Skeletal muscle tissue (tissue), 3 donors: ENCODE measurements at regions not wholly inside any gene's neighbourhood (a gene's known extent, or its start where the extent isn't known, plus 50 kb on each side); places are given as distances from the start of the nearest gene placed in this dataset.

Experiments used
- H3K27ac ChIP-seq: one replicate; pipeline ENCODE4 v1.7.0; 2013; ENCODE audit warnings: mild to moderate bottlenecking, low read depth, low read length, inconsistent platforms
- H3K27me3 ChIP-seq, 3 donors: one replicate each; pipeline ENCODE4 v1.7.0; 2013; ENCODE audit warnings: low read length in 3 of 3; ENCODE audit not compliant: control insufficient read depth in 3 of 3, insufficient read depth in 3 of 3
- H3K36me3 ChIP-seq, 3 donors: one replicate each; pipeline ENCODE4 v1.7.0; 2013; ENCODE audit warnings: low read length in 3 of 3; ENCODE audit not compliant: control insufficient read depth in 3 of 3, insufficient read depth in 3 of 3
- H3K4me1 ChIP-seq, 3 donors: one replicate each; pipeline ENCODE4 v1.7.0; 2013; ENCODE audit warnings: low read length in 3 of 3, mild to moderate bottlenecking in 3 of 3; ENCODE audit not compliant: control insufficient read depth in 3 of 3, insufficient read depth in 3 of 3
- H3K4me3 ChIP-seq, 3 donors: one replicate each; pipeline ENCODE4 v1.7.0; 2013; ENCODE audit warnings: low read length in 3 of 3
- H3K9ac ChIP-seq, 3 donors: one replicate each; pipeline ENCODE4 v1.7.0; 2013; ENCODE audit warnings: low read length in 3 of 3, mild to moderate bottlenecking in 3 of 3, moderate library complexity in 2 of 3, low read depth in 1 of 3
- H3K9me3 ChIP-seq, 3 donors: one replicate each; pipeline ENCODE4 v1.7.0; 2013; ENCODE audit warnings: low read length in 3 of 3; ENCODE audit not compliant: control insufficient read depth in 3 of 3
- donor health status: Osteomylitis.

GRCh38 chr5:108672639-108673038 is 75.1 kb upstream of the FER start:
- Histone ChIP-seq H3K4me1 (no peaks in the 10 kb centered on the region), H3K27me3 (peaks cover 0 to 3% (median 0%) of the 10 kb centered on the region in 3 donors), H3K9me3 (no peaks in the 10 kb centered on the region), H3K4me3 (no peak overlapping the region), H3K27ac (no peak overlapping the region), H3K36me3 (no peaks in the 10 kb centered on the region), H3K9ac (no peak overlapping the region)

GRCh38 chr5:108670591-108671289 is 77.0 kb upstream of the FER start:
- H3K4me1 ChIP-seq: no peaks in the 10 kb centered on the region
- no peak overlapping the region for H3K9ac ChIP-seq
- H3K27ac ChIP-seq: no peak overlapping the region

GRCh38 chr5:108669462-108669861 is 78.2 kb upstream of the FER start:
- peaks cover 0 to 3% (median 0%) of the 10 kb centered on the region in 3 donors for H3K27me3 ChIP-seq
- H3K36me3 ChIP-seq: no peaks in the 10 kb centered on the region
- H3K4me1 ChIP-seq: no peaks in the 10 kb centered on the region
- H3K9ac ChIP-seq: no peak overlapping the region
- H3K9me3 ChIP-seq: no peaks in the 10 kb centered on the region
- no peak overlapping the region for H3K27ac ChIP-seq
- H3K4me3 ChIP-seq: no peak overlapping the region

More at GRCh38 chr5:108670591-108671289, 77.0 kb upstream of the FER start:
- H3K4me3 ChIP-seq: no peak overlapping the region
- no peaks in the 10 kb centered on the region for H3K36me3 ChIP-seq
- peaks cover 0 to 3% (median 0%) of the 10 kb centered on the region in 3 donors for H3K27me3 ChIP-seq
- H3K9me3 ChIP-seq: no peaks in the 10 kb centered on the region

- no peaks in the 10 kb centered on the region for H3K9me3 ChIP-seq
- no peak overlapping the region for H3K9ac ChIP-seq
- no peaks in the 10 kb centered on the region for H3K36me3 ChIP-seq
- no peak overlapping the region for H3K27ac ChIP-seq
- no peaks in the 10 kb centered on the region for H3K27me3 ChIP-seq
- H3K4me3 ChIP-seq: no peak overlapping the region
- no peaks in the 10 kb centered on the region for H3K4me1 ChIP-seq
Observed at GRCh38 chr5:108661590-108662219, 86.0 kb upstream of the FER start.

GRCh38 chr5:108661024-108661423 is 86.7 kb upstream of the FER start:
- Histone ChIP-seq H3K4me1 (no peaks in the 10 kb centered on the region), H3K27ac (no peak overlapping the region)

GRCh38 chr5:108660291-108660690 is 87.4 kb upstream of the FER start:
- Histone ChIP-seq H3K9ac (no peak overlapping the region), H3K27ac (no peak overlapping the region), H3K36me3 (no peaks in the 10 kb centered on the region), H3K27me3 (no peaks in the 10 kb centered on the region), H3K4me1 (no peaks in the 10 kb centered on the region), H3K9me3 (no peaks in the 10 kb centered on the region), H3K4me3 (no peak overlapping the region)

More at GRCh38 chr5:108661024-108661423, 86.7 kb upstream of the FER start:
- no peak overlapping the region for H3K9ac ChIP-seq
- H3K36me3 ChIP-seq: no peaks in the 10 kb centered on the region
- H3K4me3 ChIP-seq: no peak overlapping the region
- H3K9me3 ChIP-seq: no peaks in the 10 kb centered on the region
- H3K27me3 ChIP-seq: no peaks in the 10 kb centered on the region

GRCh38 chr5:108659531-108659930 is 88.2 kb upstream of the FER start:
- Histone ChIP-seq H3K9ac (no peak overlapping the region), H3K36me3 (no peaks in the 10 kb centered on the region), H3K27me3 (no peaks in the 10 kb centered on the region), H3K4me1 (no peaks in the 10 kb centered on the region), H3K4me3 (no peak overlapping the region), H3K27ac (no peak overlapping the region), H3K9me3 (no peaks in the 10 kb centered on the region)

GRCh38 chr5:108655750-108656450 is 91.8 kb upstream of the FER start:
- no peaks in the 10 kb centered on the region for H3K9me3 ChIP-seq

GRCh38 chr5:108654051-108654450 is 93.6 kb upstream of the FER start:
- peaks cover 0 to 2% (median 0%) of the 10 kb centered on the region in 3 donors for H3K4me1 ChIP-seq
- no peaks in the 10 kb centered on the region for H3K9me3 ChIP-seq
- H3K4me3 ChIP-seq: no peak overlapping the region
- H3K36me3 ChIP-seq: no peaks in the 10 kb centered on the region
- H3K9ac ChIP-seq: no peak overlapping the region
- H3K27me3 ChIP-seq: no peaks in the 10 kb centered on the region
- H3K27ac ChIP-seq: no peak overlapping the region

More at GRCh38 chr5:108655750-108656450, 91.8 kb upstream of the FER start:
- no peak overlapping the region for H3K4me3 ChIP-seq
- no peaks in the 10 kb centered on the region for H3K4me1 ChIP-seq
- no peaks in the 10 kb centered on the region for H3K36me3 ChIP-seq
- H3K27ac ChIP-seq: no peak overlapping the region
- H3K27me3 ChIP-seq: no peaks in the 10 kb centered on the region
- H3K9ac ChIP-seq: no peak overlapping the region

- Histone ChIP-seq H3K4me1 (peaks cover 0 to 4% (median 0%) of the 10 kb centered on the region in 3 donors), H3K27me3 (no peaks in the 10 kb centered on the region), H3K4me3 (no peak overlapping the region), H3K27ac (no peak overlapping the region), H3K9me3 (no peaks in the 10 kb centered on the region), H3K36me3 (no peaks in the 10 kb centered on the region), H3K9ac (no peak overlapping the region)
Observed at GRCh38 chr5:108653201-108653600, 94.5 kb upstream of the FER start.
